ENCODE measurements at regions not wholly inside any gene's neighbourhood (a gene's known extent, or its start where the extent isn't known, plus 50 kb on each side); places are given as distances from the start of the nearest gene placed in this dataset.

- no peak for TF ChIP-seq OTX1 (CRISPR knock-in tag; IDR thresholded peaks at IDR 0.05)
- no peak for TF ChIP-seq KDM1A (IDR thresholded peaks at IDR 0.05)
- TF ChIP-seq KDM4B (IDR thresholded peaks at IDR 0.05; ENCODE audit: borderline replicate concordance in 2 of 2, low read depth in 1 of 2): no peak
- no peak for TF ChIP-seq PCBP2 (IDR thresholded peaks at IDR 0.05; ENCODE audit: low read depth, low read length, poor library complexity, severe bottlenecking)
- no peak for TF ChIP-seq HDAC1 (IDR thresholded peaks at IDR 0.05)
- TF ChIP-seq CREM (IDR thresholded peaks at IDR 0.05; ENCODE audit: low read depth): no peak
- TF ChIP-seq CEBPG (CRISPR knock-in tag; IDR thresholded peaks at IDR 0.05): no peak
- TF ChIP-seq CEBPG (tag; conservative IDR thresholded peaks at IDR 0.05 in 1 of 2, IDR thresholded peaks at IDR 0.05 in 1 of 2): no peak
- TF ChIP-seq NFXL1 (CRISPR knock-in tag; IDR thresholded peaks at IDR 0.05): no peak
- TF ChIP-seq RFX1 (IDR thresholded peaks at IDR 0.05): no peak
- TF ChIP-seq ZNF76 (CRISPR knock-in tag; IDR thresholded peaks at IDR 0.05; ENCODE audit: borderline replicate concordance): no peak
- TF ChIP-seq, protein P1, sequence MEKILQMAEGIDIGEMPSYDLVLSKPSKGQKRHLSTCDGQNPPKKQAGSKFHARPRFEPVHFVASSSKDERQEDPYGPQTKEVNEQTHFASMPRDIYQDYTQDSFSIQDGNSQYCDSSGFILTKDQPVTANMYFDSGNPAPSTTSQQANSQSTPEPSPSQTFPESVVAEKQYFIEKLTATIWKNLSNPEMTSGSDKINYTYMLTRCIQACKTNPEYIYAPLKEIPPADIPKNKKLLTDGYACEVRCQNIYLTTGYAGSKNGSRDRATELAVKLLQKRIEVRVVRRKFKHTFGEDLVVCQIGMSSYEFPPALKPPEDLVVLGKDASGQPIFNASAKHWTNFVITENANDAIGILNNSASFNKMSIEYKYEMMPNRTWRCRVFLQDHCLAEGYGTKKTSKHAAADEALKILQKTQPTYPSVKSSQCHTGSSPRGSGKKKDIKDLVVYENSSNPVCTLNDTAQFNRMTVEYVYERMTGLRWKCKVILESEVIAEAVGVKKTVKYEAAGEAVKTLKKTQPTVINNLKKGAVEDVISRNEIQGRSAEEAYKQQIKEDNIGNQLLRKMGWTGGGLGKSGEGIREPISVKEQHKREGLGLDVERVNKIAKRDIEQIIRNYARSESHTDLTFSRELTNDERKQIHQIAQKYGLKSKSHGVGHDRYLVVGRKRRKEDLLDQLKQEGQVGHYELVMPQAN (IDR thresholded peaks at IDR 0.05; ENCODE audit: borderline replicate concordance): no peak
These were observed 77.3 kb upstream of the SLC38A4 start (continued) for GRCh38 chr12:46903058-46903457.

Measured in K562 (cell line).